ENCODE measurements at regions not wholly inside any gene's neighbourhood (a gene's known extent, or its start where the extent isn't known, plus 50 kb on each side); places are given as distances from the start of the nearest gene placed in this dataset.

DNA sequence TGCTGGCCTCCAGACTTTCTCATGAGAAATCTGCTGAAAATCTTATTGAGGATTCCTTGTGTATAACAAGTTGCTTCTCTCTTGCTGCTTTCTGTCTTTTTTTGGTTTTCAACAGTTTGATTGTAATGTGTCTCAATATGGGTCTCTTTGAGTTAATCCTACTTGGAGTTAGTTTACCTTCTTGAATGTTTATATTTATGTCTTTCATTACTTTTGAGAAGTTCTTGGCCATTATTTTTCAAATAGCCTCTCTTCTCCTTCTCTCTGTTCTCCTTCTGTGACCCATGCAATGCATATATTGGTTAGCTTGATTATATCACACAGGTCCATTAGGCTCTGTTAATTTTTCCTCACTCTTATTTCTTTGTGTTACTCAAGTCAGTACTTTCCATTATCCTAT lies 67.4 kb upstream of the ADAM23 start:
- TF ChIP-seq, protein P1, sequence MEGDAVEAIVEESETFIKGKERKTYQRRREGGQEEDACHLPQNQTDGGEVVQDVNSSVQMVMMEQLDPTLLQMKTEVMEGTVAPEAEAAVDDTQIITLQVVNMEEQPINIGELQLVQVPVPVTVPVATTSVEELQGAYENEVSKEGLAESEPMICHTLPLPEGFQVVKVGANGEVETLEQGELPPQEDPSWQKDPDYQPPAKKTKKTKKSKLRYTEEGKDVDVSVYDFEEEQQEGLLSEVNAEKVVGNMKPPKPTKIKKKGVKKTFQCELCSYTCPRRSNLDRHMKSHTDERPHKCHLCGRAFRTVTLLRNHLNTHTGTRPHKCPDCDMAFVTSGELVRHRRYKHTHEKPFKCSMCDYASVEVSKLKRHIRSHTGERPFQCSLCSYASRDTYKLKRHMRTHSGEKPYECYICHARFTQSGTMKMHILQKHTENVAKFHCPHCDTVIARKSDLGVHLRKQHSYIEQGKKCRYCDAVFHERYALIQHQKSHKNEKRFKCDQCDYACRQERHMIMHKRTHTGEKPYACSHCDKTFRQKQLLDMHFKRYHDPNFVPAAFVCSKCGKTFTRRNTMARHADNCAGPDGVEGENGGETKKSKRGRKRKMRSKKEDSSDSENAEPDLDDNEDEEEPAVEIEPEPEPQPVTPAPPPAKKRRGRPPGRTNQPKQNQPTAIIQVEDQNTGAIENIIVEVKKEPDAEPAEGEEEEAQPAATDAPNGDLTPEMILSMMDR (IDR thresholded peaks at IDR 0.05; ENCODE audit: extremely low read depth in 1 of 2, insufficient read depth in 1 of 2, low read depth in 1 of 2, low read length in 2 of 2): no peak
- TF ChIP-seq EZH2 (IDR thresholded peaks at IDR 0.05; ENCODE audit: borderline replicate concordance, low read depth, low read length, severe bottlenecking) (no peak), POLR2AphosphoS5 (IDR thresholded peaks at IDR 0.05; ENCODE audit: insufficient read depth, low read depth, low read length) (no peak), GATA2 (IDR thresholded peaks at IDR 0.05; ENCODE audit: insufficient read depth, insufficient read length, low read depth, low read length) (no peak), POLR2A (IDR thresholded peaks at IDR 0.05; ENCODE audit: low read depth, low read length) (no peak)

Measured in endothelial cell of umbilical vein (primary cell).